ENCODE measurements at regions not wholly inside any gene's neighbourhood (a gene's known extent, or its start where the extent isn't known, plus 50 kb on each side); places are given as distances from the start of the nearest gene placed in this dataset.

DNA sequence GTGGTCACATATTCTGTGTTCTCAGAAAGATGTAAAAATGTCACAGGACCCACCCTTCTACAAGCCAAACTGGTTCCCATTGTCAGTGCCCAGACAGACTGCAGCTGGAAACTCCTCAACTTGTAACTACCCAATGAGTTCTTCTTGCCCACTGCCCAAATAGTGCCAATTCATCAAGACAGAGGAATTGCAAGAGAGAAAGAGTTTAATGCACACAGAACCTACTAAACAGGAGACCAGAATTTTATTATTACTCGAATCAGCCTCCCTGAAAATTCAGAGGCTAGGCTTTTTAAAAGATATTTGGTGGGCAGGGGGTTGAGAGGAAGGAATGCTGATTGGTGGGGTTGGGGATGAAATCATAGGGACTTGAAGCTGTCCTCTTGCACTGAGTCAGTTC, 184.1 kb downstream of the URB2 start:
- H3K36me3 ChIP-seq (ENCODE audit: control insufficient read depth, insufficient read depth, low read length), result no peaks in the 10 kb centered on the region
- H3K4me3 ChIP-seq (replicated peaks; ENCODE audit: low read depth, low read length), result no peak overlapping the region
- H3K27me3 ChIP-seq (replicated peaks; ENCODE audit: control insufficient read depth, insufficient read depth, low read length), result no peaks in the 10 kb centered on the region
- DNase-seq (ENCODE audit: extremely low read depth, insufficient read length), result no peak
- TF ChIP-seq, protein P1, sequence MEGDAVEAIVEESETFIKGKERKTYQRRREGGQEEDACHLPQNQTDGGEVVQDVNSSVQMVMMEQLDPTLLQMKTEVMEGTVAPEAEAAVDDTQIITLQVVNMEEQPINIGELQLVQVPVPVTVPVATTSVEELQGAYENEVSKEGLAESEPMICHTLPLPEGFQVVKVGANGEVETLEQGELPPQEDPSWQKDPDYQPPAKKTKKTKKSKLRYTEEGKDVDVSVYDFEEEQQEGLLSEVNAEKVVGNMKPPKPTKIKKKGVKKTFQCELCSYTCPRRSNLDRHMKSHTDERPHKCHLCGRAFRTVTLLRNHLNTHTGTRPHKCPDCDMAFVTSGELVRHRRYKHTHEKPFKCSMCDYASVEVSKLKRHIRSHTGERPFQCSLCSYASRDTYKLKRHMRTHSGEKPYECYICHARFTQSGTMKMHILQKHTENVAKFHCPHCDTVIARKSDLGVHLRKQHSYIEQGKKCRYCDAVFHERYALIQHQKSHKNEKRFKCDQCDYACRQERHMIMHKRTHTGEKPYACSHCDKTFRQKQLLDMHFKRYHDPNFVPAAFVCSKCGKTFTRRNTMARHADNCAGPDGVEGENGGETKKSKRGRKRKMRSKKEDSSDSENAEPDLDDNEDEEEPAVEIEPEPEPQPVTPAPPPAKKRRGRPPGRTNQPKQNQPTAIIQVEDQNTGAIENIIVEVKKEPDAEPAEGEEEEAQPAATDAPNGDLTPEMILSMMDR (IDR thresholded peaks at IDR 0.05; ENCODE audit: insufficient read depth, low read length, poor library complexity, severe bottlenecking), result no peak

DNA sequence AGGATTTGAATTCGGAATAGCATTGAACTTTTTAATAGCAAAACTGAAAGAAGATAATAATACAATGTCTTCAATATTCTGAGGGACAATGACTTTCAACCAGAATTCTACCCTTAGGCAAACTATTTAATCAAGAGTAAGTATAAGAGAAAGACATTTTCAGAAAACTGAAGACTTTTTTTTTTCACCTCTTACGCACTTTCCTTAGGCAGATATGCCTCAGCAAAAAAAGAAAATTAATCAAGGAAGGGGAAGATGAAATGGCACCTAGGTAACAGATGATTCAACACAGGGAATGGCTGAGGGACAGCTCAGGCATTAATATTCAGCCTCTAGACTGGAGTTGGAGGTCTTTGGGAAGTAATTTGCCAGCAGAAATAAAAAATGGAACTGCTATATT, 184.9 kb downstream of the URB2 start:
- H3K27me3 ChIP-seq (replicated peaks; ENCODE audit: control insufficient read depth, insufficient read depth, low read length), result no peaks in the 10 kb centered on the region
- TF ChIP-seq, protein P1 (IDR thresholded peaks at IDR 0.05; ENCODE audit: insufficient read depth, low read length, poor library complexity, severe bottlenecking), result no peak
- no peaks in the 10 kb centered on the region for H3K36me3 ChIP-seq (ENCODE audit: control insufficient read depth, insufficient read depth, low read length)
- no peak overlapping the region for H3K4me3 ChIP-seq (replicated peaks; ENCODE audit: low read depth, low read length)
- DNase-seq (ENCODE audit: extremely low read depth, insufficient read length), result no peak

DNA sequence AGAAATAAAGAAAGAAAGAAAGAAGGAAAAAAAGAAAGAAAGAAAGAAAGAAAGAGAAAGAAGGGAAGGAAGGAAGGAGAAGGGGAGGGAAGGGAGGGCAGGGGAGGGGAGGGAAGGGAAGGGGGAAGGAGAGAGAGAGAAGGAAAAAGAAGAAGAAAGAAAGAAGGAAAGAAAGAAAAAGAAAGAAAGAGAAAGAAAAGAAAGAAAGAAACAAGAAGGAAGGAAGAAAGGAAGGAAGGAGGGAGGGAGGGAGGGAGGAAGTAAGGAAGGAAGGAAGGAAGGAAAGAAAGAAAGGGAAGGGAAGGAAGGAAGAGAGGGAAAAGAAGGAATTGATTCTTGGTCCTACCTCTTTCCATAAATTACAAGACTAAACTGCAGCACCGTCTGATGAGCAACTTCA, 186.1 kb downstream of the URB2 start:
- TF ChIP-seq, protein P1 (IDR thresholded peaks at IDR 0.05; ENCODE audit: insufficient read depth, low read length, poor library complexity, severe bottlenecking), result no peak

DNA sequence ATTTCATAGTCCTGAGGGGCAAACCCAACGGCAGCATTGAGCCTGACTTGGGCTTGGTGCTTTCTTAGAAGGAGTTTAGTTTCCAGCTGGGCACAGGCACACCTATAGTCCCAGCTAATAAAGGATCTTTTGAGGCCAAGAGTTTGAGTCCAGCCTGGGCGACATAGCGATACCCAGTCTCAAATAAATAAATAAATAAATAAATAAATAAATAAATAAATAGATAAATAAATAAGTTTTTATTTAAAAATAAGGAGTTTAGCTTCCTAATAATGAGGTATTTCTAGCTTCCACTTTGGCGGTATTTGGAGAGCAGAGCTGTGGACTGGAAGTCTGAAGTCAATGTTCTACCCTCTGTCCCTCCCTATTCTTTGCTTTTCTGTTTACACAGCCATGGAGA, 186.6 kb downstream of the URB2 start:
- Histone ChIP-seq H3K4me3 (replicated peaks; ENCODE audit: low read depth, low read length) (no peak overlapping the region), H3K36me3 (ENCODE audit: control insufficient read depth, insufficient read depth, low read length) (no peaks in the 10 kb centered on the region), H3K27me3 (replicated peaks; ENCODE audit: control insufficient read depth, insufficient read depth, low read length) (no peaks in the 10 kb centered on the region; the same call in 1 of the 2 replicates)
- TF ChIP-seq, protein P1 (IDR thresholded peaks at IDR 0.05; ENCODE audit: insufficient read depth, low read length, poor library complexity, severe bottlenecking), result no peak
- no peak for DNase-seq (ENCODE audit: extremely low read depth, insufficient read length)

More for the DNA sequence above, 186.1 kb downstream of the URB2 start:
- Histone ChIP-seq H3K27me3 (replicated peaks; ENCODE audit: control insufficient read depth, insufficient read depth, low read length) (no peaks in the 10 kb centered on the region; the same call in 1 of the 2 replicates), H3K4me3 (replicated peaks; ENCODE audit: low read depth, low read length) (no peak overlapping the region), H3K36me3 (ENCODE audit: control insufficient read depth, insufficient read depth, low read length) (no peaks in the 10 kb centered on the region)
- no peak for DNase-seq (ENCODE audit: extremely low read depth, insufficient read length)

DNA sequence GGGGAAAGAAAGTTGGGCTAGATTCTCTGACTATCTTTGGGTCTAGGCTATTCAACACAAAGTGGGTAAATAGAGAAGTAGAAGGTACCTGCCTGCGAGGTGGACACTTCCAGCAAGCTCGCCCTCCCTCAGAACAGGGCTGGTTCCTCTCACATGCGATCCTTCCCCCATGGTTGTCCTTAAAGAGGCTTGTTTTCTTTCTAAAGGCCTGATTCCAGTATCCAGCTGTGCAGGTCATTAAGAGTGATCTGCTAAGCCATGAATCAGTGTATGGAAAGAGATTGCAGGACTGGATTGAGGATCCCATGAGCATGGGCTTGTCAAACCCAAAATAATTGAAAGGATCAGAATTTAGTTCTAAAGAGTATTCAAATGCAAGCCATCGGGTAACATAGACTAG, 189.0 kb downstream of the URB2 start:
- Histone ChIP-seq H3K36me3 (ENCODE audit: control insufficient read depth, insufficient read depth, low read length) (no peaks in the 10 kb centered on the region), H3K4me3 (replicated peaks; ENCODE audit: low read depth, low read length) (no peak overlapping the region), H3K27me3 (replicated peaks; ENCODE audit: control insufficient read depth, insufficient read depth, low read length) (no peaks in the 10 kb centered on the region; the same call in 1 of the 2 replicates)
- TF ChIP-seq, protein P1 (IDR thresholded peaks at IDR 0.05; ENCODE audit: insufficient read depth, low read length, poor library complexity, severe bottlenecking), result no peak
- DNase-seq (ENCODE audit: extremely low read depth, insufficient read length), result no peak

DNA sequence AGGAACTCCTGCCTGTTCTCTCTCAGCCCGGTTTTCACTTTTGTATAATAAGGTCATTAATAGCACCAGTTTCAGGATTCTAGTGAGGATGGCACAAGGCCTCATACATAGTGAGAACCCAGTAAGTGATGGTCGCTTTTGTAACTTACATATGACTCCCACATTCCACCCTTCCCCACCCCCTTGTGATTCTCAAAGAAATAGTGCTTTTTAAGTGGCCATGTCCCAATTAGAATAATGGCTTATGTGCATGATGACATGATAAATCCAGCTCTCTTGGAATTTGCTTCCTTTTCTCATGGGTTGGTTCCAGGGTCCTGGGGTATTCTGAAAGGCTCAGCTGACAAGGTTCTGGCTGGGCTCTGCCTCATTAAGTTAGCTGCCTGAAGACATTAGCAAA, 189.9 kb downstream of the URB2 start:
- TF ChIP-seq, protein P1 (IDR thresholded peaks at IDR 0.05; ENCODE audit: insufficient read depth, low read length, poor library complexity, severe bottlenecking), result no peak
- no peak for DNase-seq (ENCODE audit: extremely low read depth, insufficient read length)
- Histone ChIP-seq H3K4me3 (replicated peaks; ENCODE audit: low read depth, low read length) (no peak overlapping the region), H3K27me3 (replicated peaks; ENCODE audit: control insufficient read depth, insufficient read depth, low read length) (no peaks in the 10 kb centered on the region; the same call in 1 of the 2 replicates), H3K36me3 (ENCODE audit: control insufficient read depth, insufficient read depth, low read length) (no peaks in the 10 kb centered on the region)

Data from GM06990 (cell line).